Natural killer cell (primary cell): ENCODE measurements at regions not wholly inside any gene's neighbourhood (a gene's known extent, or its start where the extent isn't known, plus 50 kb on each side); places are given as distances from the start of the nearest gene placed in this dataset.

ENCODE experiments used
- ATAC-seq, 3 donors: fragments of 150-1000 bp in 2 of 3; fragments of 200-7000 bp in 1 of 3; cut with Tn5 transposase; 1 replicate in 1 of 3; 2 replicates in 2 of 3; pipeline ENCODE4 v1.10.0; 2021; ENCODE audit warnings: mild to moderate bottlenecking in 2 of 3, moderate library complexity in 2 of 3
- DNase-seq, 2 donors: peaks; one replicate each; pipeline versions ENCODE4 v3.0.0 to v3.0.0-alpha.2; 2013 to 2021; ENCODE audit warnings: mixed read lengths in 1 of 2
- H3K27ac ChIP-seq: one replicate; pipeline ENCODE4 v1.5.1; 2013; ENCODE audit warnings: mild to moderate bottlenecking, low read length
- H3K27me3 ChIP-seq: one replicate; pipeline ENCODE4 v1.6.1; 2013; ENCODE audit warnings: low read length; ENCODE audit not compliant: control insufficient read depth, insufficient read depth
- H3K36me3 ChIP-seq: one replicate; pipeline ENCODE4 v1.6.1; 2013; ENCODE audit warnings: low read length; ENCODE audit not compliant: control insufficient read depth, insufficient read depth
- H3K4me1 ChIP-seq: one replicate; pipeline ENCODE4 v1.6.1; 2013; ENCODE audit warnings: low read length; ENCODE audit not compliant: control insufficient read depth, insufficient read depth
- H3K4me3 ChIP-seq: one replicate; pipeline ENCODE4 v1.5.1; 2013; ENCODE audit warnings: low read length
- H3K9me3 ChIP-seq: one replicate; pipeline ENCODE4 v1.6.1; 2013; ENCODE audit warnings: low read length; ENCODE audit not compliant: control insufficient read depth, insufficient read depth
- H3K27ac Mint-ChIP-seq, 2 donors: one replicate each; pipeline ENCODE4 v1.8.0; 2022; ENCODE audit warnings: mild to moderate bottlenecking in 2 of 2, mixed read lengths in 2 of 2, moderate library complexity in 1 of 2
- H3K27me3 Mint-ChIP-seq, 2 donors: one replicate each; pipeline ENCODE4 v1.8.0; 2022; ENCODE audit warnings: low read depth in 2 of 2, mixed read lengths in 2 of 2
- H3K36me3 Mint-ChIP-seq: one replicate; pipeline ENCODE4 v1.8.0; 2022; ENCODE audit warnings: mixed read lengths
- H3K4me1 Mint-ChIP-seq, 2 donors: one replicate each; pipeline ENCODE4 v1.8.0; 2022; ENCODE audit warnings: mixed read lengths in 2 of 2
- H3K4me3 Mint-ChIP-seq: one replicate; pipeline ENCODE4 v1.8.0; 2022; ENCODE audit warnings: mild to moderate bottlenecking, moderate library complexity, mixed read lengths
- H3K9me3 Mint-ChIP-seq, 2 donors: one replicate each; pipeline ENCODE4 v1.8.0; 2022; ENCODE audit warnings: mixed read lengths in 2 of 2
- WGBS: methylation state at CpG from one replicate; pipeline ENCODE4 v1.1.7; 2013; ENCODE audit warnings: missing lambda C conversion rate; ENCODE audit not compliant: insufficient coverage; 5-methylcytosine and 5-hydroxymethylcytosine counted together
- intact Hi-C: fragments of 100-400 bp; cut with micrococcal nuclease; formaldehyde crosslinking; loops from one replicate; pipeline ENCODE4 v1.14.2; 2022
- TF ChIP-seq, protein P1 (sequence below): fragments of 200-600 bp; IDR thresholded peaks from one replicate; pipeline ENCODE4 v1.8.0; 2022; ENCODE audit warnings: antibody characterized with exemption

DNA sequence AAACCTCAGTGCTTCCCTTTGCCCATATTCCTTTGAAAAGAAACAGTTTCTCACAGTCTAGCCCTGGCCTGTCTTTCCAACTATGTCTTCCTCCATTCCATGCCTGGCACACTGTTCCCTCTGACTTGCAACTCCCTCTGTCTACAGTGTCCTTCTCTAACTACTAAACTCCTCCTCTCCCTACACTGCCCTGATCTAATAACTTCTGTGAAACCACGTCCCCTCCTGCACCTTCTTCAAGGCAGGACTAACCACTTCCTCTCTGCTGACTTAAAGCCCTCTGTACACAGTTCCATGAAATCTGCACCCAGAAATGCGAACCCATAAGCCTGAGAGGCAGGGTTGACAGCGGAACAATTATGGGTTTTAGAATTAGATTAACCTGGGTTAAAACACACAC lies 62.2 kb upstream of the ATP1B1 start:
- no peaks in the 10 kb centered on the region for H3K36me3 Mint-ChIP-seq
- DNase-seq (peak in 1 of 2 donors; percentile 66), ATAC-seq (peak; percentile 87 to 99 (median 94))
- no peaks in the 10 kb centered on the region for H3K9me3 Mint-ChIP-seq
- Histone ChIP-seq H3K4me3 (no peak overlapping the region), H3K4me1 (peaks cover 22% of the 10 kb centered on the region), H3K27ac (peak overlapping the region; percentile 15), H3K27me3 (no peaks in the 10 kb centered on the region), H3K36me3 (no peaks in the 10 kb centered on the region), H3K9me3 (no peaks in the 10 kb centered on the region)
- peak overlapping the region; percentile 49 for H3K4me3 Mint-ChIP-seq
- peaks cover 30% of the 10 kb centered on the region in 2 donors for H3K4me1 Mint-ChIP-seq
- TF ChIP-seq, protein P1, sequence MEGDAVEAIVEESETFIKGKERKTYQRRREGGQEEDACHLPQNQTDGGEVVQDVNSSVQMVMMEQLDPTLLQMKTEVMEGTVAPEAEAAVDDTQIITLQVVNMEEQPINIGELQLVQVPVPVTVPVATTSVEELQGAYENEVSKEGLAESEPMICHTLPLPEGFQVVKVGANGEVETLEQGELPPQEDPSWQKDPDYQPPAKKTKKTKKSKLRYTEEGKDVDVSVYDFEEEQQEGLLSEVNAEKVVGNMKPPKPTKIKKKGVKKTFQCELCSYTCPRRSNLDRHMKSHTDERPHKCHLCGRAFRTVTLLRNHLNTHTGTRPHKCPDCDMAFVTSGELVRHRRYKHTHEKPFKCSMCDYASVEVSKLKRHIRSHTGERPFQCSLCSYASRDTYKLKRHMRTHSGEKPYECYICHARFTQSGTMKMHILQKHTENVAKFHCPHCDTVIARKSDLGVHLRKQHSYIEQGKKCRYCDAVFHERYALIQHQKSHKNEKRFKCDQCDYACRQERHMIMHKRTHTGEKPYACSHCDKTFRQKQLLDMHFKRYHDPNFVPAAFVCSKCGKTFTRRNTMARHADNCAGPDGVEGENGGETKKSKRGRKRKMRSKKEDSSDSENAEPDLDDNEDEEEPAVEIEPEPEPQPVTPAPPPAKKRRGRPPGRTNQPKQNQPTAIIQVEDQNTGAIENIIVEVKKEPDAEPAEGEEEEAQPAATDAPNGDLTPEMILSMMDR, result no peak
- WGBS, result 0% methylated on average over 1 of the region's 3 CpGs
- intact Hi-C loops, result no loop called here
- H3K27me3 Mint-ChIP-seq, result peaks cover 0 to 2% of the 10 kb centered on the region in 2 donors
- peak overlapping the region; percentile 30 to 64 for H3K27ac Mint-ChIP-seq

DNA sequence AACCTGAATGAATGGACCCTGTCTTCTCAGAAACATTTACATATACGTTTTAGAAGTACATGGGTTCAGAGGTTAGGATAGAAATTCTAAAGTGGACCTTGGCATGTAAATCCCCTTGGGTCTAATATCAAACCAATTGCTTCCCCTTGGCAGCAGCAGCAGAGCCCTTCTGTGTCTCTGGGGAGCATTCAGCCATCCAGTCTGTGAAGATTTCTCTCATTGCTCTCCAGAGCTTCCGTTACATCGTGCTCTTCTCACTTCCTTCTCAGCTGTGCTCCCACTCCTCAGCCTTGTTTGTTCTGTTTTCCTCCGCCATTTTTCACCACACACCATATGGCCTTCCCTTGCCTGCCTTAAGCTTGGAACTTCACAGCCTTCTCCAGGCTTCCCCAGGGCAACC lies 61.5 kb upstream of the ATP1B1 start:
- TF ChIP-seq, protein P1, result no peak
- Mint-ChIP-seq H3K27me3 (no peaks in the 10 kb centered on the region), H3K36me3 (no peaks in the 10 kb centered on the region), H3K9me3 (no peaks in the 10 kb centered on the region), H3K27ac (peak overlapping the region in 1 of 2 donors; percentile 67), H3K4me1 (peaks cover 30% of the 10 kb centered on the region in 2 donors), H3K4me3 (peak overlapping the region; percentile 0)
- intact Hi-C loops, result no loop called here
- no peak overlapping the region for H3K27ac ChIP-seq
- no peaks in the 10 kb centered on the region for H3K27me3 ChIP-seq
- 49% methylated on average over 3 of the region's 4 CpGs for WGBS
- ATAC-seq (no peak), DNase-seq (no peak)
- no peaks in the 10 kb centered on the region for H3K9me3 ChIP-seq
- H3K4me1 ChIP-seq, result peaks cover 22% of the 10 kb centered on the region
- H3K36me3 ChIP-seq, result no peaks in the 10 kb centered on the region
- H3K4me3 ChIP-seq, result no peak overlapping the region

DNA sequence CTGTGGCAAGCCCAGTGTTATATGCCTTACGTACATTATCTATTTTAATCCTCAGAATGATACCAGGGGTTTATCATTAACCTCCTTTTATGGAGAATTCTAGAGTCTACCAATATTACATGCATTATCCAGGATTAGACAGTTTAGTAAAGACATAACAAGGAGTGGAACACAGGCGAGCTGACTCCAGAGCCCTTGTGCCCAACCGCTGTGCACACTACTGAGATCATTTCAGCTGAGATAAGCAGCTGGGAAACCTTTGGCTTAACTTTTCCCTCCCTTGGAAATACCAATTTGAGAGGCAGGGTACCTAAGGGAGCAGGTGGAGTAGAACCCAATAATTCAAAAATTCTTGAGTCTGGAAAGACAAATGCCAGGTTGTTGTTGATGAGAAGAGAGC lies 59.8 kb upstream of the ATP1B1 start:
- peaks cover 30% of the 10 kb centered on the region in 2 donors for H3K4me1 Mint-ChIP-seq
- no peak overlapping the region for H3K27ac ChIP-seq
- no peaks in the 10 kb centered on the region for H3K36me3 ChIP-seq
- 97% methylated on average over 3 of the region's 3 CpGs for WGBS
- H3K4me3 ChIP-seq, result no peak overlapping the region
- H3K9me3 ChIP-seq, result no peaks in the 10 kb centered on the region
- H3K27me3 Mint-ChIP-seq, result no peaks in the 10 kb centered on the region
- H3K27ac Mint-ChIP-seq, result no peak overlapping the region
- no peak for DNase-seq
- no peaks in the 10 kb centered on the region for H3K9me3 Mint-ChIP-seq
- H3K4me1 ChIP-seq, result peaks cover 22% of the 10 kb centered on the region
- H3K4me3 Mint-ChIP-seq, result no peak overlapping the region
- ATAC-seq, result no peak
- intact Hi-C loops, result no loop called here
- TF ChIP-seq, protein P1, result no peak
- no peaks in the 10 kb centered on the region for H3K27me3 ChIP-seq
- no peaks in the 10 kb centered on the region for H3K36me3 Mint-ChIP-seq

DNA sequence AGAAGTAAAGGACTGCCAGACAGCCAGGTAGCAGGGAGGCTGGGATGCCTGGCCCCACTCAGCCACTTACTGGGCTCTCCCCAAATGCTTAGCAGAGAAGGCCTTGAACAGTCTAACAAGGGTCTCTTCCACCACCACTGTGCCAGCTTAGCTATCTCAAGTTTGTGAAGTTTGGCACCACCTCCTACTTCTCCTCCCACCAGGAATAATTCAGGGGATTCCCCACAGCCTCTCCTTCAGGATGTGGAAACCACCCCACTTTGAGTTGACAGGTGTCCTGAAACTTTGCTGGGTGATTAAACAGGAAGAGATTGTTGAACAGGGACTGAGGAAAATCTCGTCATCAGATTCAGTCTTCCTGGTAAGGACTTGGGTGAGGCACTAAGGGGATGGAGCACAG lies 59.4 kb upstream of the ATP1B1 start:
- Mint-ChIP-seq H3K9me3 (no peaks in the 10 kb centered on the region), H3K27ac (no peak overlapping the region), H3K36me3 (no peaks in the 10 kb centered on the region), H3K27me3 (no peaks in the 10 kb centered on the region), H3K4me3 (no peak overlapping the region), H3K4me1 (peaks cover 30% of the 10 kb centered on the region in 2 donors)
- H3K27ac ChIP-seq, result no peak overlapping the region
- DNase-seq (no peak), ATAC-seq (no peak)
- 65% methylated on average over 1 of the region's 1 CpG for WGBS
- no peaks in the 10 kb centered on the region for H3K9me3 ChIP-seq
- intact Hi-C loops, result no loop called here
- H3K36me3 ChIP-seq, result no peaks in the 10 kb centered on the region
- H3K4me3 ChIP-seq, result no peak overlapping the region
- H3K27me3 ChIP-seq, result no peaks in the 10 kb centered on the region
- peaks cover 22% of the 10 kb centered on the region for H3K4me1 ChIP-seq
- TF ChIP-seq, protein P1, result no peak
